ENCODE measurements at regions not wholly inside any gene's neighbourhood (a gene's known extent, or its start where the extent isn't known, plus 50 kb on each side); places are given as distances from the start of the nearest gene placed in this dataset.
"Not testable (repeated sequence)": the region's sequence is repeated elsewhere in the genome, so short reads cannot be mapped to it uniquely, and the experiment has no call there.

DNA sequence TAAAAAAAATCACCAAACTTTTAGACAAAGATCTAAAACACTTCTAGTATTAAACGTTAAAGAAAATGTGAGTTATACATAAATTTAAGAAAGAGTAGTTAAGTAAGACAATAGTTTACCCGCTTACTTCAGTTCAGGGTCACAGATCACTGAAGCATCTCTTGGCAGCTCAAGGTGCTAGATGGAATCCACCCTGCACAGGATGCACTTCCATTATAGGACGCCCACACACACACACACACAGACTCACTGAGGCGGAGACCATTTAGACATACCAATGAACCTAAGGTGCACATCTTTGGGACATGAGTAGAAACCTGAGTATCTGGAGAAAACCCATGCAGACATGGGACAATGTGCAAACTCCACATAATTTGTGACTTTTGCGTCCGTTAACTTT is 630.6 kb upstream of the ZNF804A start:
- H3K4me1 ChIP-seq (ENCODE audit: control insufficient read depth, insufficient read depth, low read length) = no peaks in the 10 kb centered on the region
- DNase-seq = no peak
- H3K27ac ChIP-seq (ENCODE audit: low read length) = no peak overlapping the region
- H3K4me3 ChIP-seq (ENCODE audit: low read length) = no peak overlapping the region
- WGBS (ENCODE audit: insufficient coverage, low lambda C conversion rate) = 100% methylated on average over 1 of the region's 6 CpGs
- H3K9me3 ChIP-seq (ENCODE audit: control insufficient read depth, low read depth, low read length) = no peaks in the 10 kb centered on the region
- H3K27me3 ChIP-seq (ENCODE audit: control insufficient read depth, insufficient read depth, low read length) = no peaks in the 10 kb centered on the region
- H3K36me3 ChIP-seq (ENCODE audit: control insufficient read depth, insufficient read depth, low read length) = no peaks in the 10 kb centered on the region

DNA sequence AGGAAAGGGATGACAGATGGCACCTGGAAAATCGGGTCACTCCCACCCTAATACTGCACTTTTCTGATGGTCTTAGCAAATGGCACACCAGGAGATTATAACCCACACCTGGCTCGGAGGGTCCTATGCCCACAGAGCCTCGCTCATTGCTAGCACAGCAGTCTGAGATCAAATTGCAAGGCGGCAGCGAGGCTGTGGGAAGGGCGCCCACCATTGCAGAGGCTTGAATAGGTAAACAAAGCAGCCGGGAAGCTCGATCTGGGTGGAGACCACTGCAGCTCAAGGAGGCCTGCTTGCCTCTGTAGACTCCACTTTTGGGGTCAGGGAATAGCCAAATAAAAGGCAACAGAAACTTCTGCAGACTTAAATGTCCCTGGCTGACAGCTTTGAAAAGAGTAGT is 622.7 kb upstream of the ZNF804A start:
- H3K4me3 ChIP-seq (ENCODE audit: low read length); H3K27me3 ChIP-seq (ENCODE audit: control insufficient read depth, insufficient read depth, low read length); H3K27ac ChIP-seq (ENCODE audit: low read length); H3K9me3 ChIP-seq (ENCODE audit: control insufficient read depth, low read depth, low read length); DNase-seq; H3K36me3 ChIP-seq (ENCODE audit: control insufficient read depth, insufficient read depth, low read length); H3K4me1 ChIP-seq (ENCODE audit: control insufficient read depth, insufficient read depth, low read length): not testable (repeated sequence)
- no CpG with 5 or more reads among the region's 8 CpGs for WGBS (ENCODE audit: insufficient coverage, low lambda C conversion rate)

DNA sequence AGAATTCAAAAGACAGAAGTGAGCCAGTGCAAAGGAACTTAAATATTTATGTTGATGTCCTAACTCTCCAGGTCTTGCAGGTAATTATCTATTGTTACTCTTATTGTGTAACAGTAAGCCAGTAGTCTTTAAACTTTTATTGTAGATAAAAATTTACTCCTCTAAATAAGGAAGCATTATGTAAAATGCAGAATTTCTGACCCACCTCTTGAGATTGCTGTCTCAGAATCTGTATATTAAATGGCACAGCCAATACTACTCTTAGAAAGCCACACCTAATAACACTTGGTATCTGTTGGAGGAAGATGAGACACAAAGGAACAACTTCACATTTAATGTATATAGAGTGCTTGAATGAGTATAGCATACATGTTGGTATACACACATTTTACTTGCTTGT is 613.5 kb upstream of the ZNF804A start:
- H3K4me3 ChIP-seq (ENCODE audit: low read length) = no peak overlapping the region
- no peaks in the 10 kb centered on the region for H3K27me3 ChIP-seq (ENCODE audit: control insufficient read depth, insufficient read depth, low read length)
- no peaks in the 10 kb centered on the region for H3K9me3 ChIP-seq (ENCODE audit: control insufficient read depth, low read depth, low read length)
- no peak overlapping the region for H3K27ac ChIP-seq (ENCODE audit: low read length)
- H3K36me3 ChIP-seq (ENCODE audit: control insufficient read depth, insufficient read depth, low read length) = no peaks in the 10 kb centered on the region
- DNase-seq = no peak
- H3K4me1 ChIP-seq (ENCODE audit: control insufficient read depth, insufficient read depth, low read length) = no peaks in the 10 kb centered on the region

DNA sequence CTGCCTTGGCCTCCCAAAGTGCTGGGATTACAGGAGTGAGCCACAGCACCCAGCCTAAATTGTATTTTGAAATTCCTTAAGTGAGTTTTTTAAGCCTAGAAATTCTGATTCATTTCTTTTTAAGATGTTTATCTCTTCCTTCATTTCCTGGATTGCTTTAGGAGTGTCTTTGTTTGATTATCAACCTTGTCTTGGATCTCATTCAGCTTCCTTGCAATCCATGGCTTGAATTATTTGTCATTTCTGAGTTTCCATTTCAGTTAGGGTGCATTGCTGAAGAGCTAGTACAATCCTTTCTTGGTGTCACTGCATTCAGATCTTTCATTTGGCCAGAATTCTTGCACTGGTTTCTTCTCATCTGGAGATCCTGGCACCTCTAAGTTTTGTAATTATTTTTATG is 606.4 kb upstream of the ZNF804A start:
- Histone ChIP-seq H3K4me3 (ENCODE audit: low read length) (no peak overlapping the region), H3K9me3 (ENCODE audit: control insufficient read depth, low read depth, low read length) (no peaks in the 10 kb centered on the region), H3K36me3 (ENCODE audit: control insufficient read depth, insufficient read depth, low read length) (no peaks in the 10 kb centered on the region), H3K27ac (ENCODE audit: low read length) (no peak overlapping the region), H3K4me1 (ENCODE audit: control insufficient read depth, insufficient read depth, low read length) (no peaks in the 10 kb centered on the region), H3K27me3 (ENCODE audit: control insufficient read depth, insufficient read depth, low read length) (no peaks in the 10 kb centered on the region)
- DNase-seq = no peak

DNA sequence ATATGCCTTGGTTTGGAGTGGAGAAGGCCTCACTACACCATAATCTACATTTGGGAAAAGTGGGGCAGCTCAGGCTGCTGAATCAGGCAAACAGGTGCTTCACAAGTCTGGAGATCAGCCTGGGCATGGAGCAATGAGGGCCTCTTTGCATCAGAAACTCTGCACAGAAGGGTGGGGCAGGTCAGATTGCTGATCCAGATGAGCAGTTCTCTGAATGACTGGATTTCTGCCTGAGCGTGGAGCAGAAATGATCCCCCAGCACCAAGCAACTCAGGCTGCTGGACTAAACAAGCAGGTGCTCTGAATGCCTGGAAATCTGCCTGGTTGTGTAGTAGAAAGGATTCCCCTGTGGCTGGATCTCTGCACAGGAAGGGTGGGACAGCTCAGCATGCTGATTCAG is 605.3 kb upstream of the ZNF804A start:
- Histone ChIP-seq H3K36me3 (ENCODE audit: control insufficient read depth, insufficient read depth, low read length) (no peaks in the 10 kb centered on the region), H3K4me1 (ENCODE audit: control insufficient read depth, insufficient read depth, low read length) (peaks cover 9% of the 10 kb centered on the region), H3K27ac (ENCODE audit: low read length) (no peak overlapping the region), H3K27me3 (ENCODE audit: control insufficient read depth, insufficient read depth, low read length) (no peaks in the 10 kb centered on the region), H3K4me3 (ENCODE audit: low read length) (no peak overlapping the region), H3K9me3 (ENCODE audit: control insufficient read depth, low read depth, low read length) (no peaks in the 10 kb centered on the region)
- WGBS (ENCODE audit: insufficient coverage, low lambda C conversion rate) = no CpG with 5 or more reads among the region's 1 CpG
- DNase-seq = no peak

DNA sequence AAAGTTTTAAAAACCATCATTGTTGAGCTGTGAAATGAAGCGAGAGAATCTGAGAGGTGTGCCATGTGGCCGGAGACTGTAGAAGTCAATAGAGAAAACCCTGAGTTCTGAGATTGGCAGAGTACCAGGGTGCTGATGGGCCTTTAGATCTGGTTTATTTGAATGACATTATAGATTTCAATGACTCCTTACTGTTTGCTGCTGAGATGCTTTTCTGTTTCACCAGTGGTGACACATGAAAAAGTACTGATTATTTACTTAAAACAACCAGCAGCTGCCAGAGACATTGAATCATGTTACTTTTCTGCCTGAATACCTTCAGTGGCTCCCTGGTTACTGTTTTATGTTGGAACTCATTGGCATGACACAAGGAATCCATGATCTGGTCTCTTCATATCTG is 602.7 kb upstream of the ZNF804A start:
- H3K9me3 ChIP-seq (ENCODE audit: control insufficient read depth, low read depth, low read length) = no peaks in the 10 kb centered on the region
- H3K4me3 ChIP-seq (ENCODE audit: low read length) = no peak overlapping the region
- H3K4me1 ChIP-seq (ENCODE audit: control insufficient read depth, insufficient read depth, low read length) = peaks cover 15% of the 10 kb centered on the region
- no peaks in the 10 kb centered on the region for H3K27me3 ChIP-seq (ENCODE audit: control insufficient read depth, insufficient read depth, low read length)
- H3K27ac ChIP-seq (ENCODE audit: low read length) = no peak overlapping the region
- no peaks in the 10 kb centered on the region for H3K36me3 ChIP-seq (ENCODE audit: control insufficient read depth, insufficient read depth, low read length)
- 100% methylated on average over 2 of the region's 2 CpGs for WGBS (ENCODE audit: insufficient coverage, low lambda C conversion rate)
- DNase-seq = no peak

DNA sequence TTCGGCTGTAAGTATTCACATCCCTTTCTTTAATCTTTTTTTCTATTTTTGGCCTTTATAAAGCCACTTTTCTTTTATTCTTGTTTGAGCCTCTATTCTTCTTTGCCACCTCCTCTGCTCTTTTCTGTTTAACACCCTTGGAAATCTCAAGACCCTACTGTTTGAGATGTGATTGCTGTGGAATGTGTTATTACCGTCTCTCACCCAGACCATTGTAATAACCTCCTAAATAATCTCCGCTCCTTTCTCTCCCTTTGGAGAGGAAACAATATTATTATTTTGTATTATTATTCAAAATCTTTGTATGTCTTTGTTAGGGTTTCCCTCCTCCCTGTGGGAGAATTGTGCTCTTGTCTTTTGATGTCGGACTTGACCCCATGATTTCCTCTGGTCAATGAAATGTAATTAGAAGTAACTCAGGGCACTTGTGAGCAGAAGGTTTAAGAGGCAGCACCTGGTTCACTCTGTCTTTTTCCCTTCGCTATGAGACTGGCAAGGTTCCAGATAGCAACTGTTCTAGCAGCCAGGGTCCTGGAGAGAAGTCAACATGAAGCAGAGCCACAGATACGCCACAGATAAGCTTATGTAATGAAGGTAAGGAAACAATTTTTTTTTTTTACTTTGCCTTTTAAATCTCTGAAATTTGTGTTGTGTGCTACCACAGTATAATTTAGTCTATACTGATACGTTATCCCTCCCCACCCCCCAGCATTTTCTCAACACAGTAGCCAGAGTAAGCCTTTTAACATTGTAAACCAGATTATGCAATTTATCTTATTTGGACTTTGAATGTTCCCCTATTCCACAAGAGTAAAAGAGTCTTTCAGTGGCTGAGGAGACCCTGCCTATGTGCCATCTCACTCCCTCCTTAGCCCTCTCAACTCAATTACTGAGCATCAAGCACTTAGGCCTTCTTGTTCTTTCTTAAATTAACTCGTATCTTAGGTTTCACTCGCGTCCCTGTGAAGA is 601.2 kb upstream of the ZNF804A start:
- H3K27ac ChIP-seq (ENCODE audit: low read length) = no peak overlapping the region
- H3K4me3 ChIP-seq (ENCODE audit: low read length) = no peak overlapping the region
- H3K4me1 ChIP-seq (ENCODE audit: control insufficient read depth, insufficient read depth, low read length) = peaks cover 15% of the 10 kb centered on the region
- H3K36me3 ChIP-seq (ENCODE audit: control insufficient read depth, insufficient read depth, low read length) = no peaks in the 10 kb centered on the region
- no peaks in the 10 kb centered on the region for H3K27me3 ChIP-seq (ENCODE audit: control insufficient read depth, insufficient read depth, low read length)
- 34% methylated on average over 3 of the region's 10 CpGs for WGBS (ENCODE audit: insufficient coverage, low lambda C conversion rate)
- H3K9me3 ChIP-seq (ENCODE audit: control insufficient read depth, low read depth, low read length) = no peaks in the 10 kb centered on the region
- DNase-seq = peak in 1 of 2 donors; percentile 57

DNA sequence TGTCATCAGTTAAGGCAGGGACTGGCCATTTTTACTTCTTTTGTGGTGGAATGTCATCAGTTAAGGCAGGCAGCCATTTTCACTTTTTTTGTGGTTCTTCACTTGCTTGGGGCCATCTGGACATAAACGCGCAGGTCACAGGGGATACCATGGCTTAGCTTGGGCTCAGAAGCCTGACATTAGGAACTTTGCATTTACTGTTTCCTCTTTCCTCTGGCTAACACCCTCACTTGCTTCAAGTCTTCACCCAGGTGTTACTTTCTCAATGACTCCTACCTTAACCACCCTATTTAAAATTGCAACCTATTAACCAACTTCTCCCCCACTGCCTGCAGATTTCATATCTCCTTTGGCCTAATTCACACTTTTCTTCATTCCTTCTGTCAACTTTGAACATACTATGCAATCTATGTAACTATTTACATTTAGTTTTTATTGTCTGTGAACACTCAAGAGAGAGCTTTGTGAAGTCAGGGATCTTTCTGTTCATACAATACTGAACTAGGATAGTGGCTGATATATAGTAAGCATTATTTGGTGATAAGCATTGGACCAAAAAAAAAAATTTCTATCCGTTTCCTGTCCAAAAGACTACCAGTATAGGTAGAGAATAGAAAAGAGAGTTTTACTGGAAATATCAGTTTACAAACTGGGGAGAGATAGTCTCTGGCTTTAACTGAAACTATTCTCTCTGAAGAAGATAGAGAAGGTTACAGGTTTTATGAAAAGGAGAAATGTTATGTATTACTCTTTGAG is 600.1 kb upstream of the ZNF804A start:
- WGBS (ENCODE audit: insufficient coverage, low lambda C conversion rate) = 13% methylated on average over 1 of the region's 3 CpGs
- H3K4me1 ChIP-seq (ENCODE audit: control insufficient read depth, insufficient read depth, low read length) = peaks cover 15% of the 10 kb centered on the region
- H3K27ac ChIP-seq (ENCODE audit: low read length) = no peak overlapping the region
- H3K9me3 ChIP-seq (ENCODE audit: control insufficient read depth, low read depth, low read length) = no peaks in the 10 kb centered on the region
- peak in 1 of 2 donors; percentile 27 for DNase-seq
- no peak overlapping the region for H3K4me3 ChIP-seq (ENCODE audit: low read length)
- H3K36me3 ChIP-seq (ENCODE audit: control insufficient read depth, insufficient read depth, low read length) = no peaks in the 10 kb centered on the region
- no peaks in the 10 kb centered on the region for H3K27me3 ChIP-seq (ENCODE audit: control insufficient read depth, insufficient read depth, low read length)

DNA sequence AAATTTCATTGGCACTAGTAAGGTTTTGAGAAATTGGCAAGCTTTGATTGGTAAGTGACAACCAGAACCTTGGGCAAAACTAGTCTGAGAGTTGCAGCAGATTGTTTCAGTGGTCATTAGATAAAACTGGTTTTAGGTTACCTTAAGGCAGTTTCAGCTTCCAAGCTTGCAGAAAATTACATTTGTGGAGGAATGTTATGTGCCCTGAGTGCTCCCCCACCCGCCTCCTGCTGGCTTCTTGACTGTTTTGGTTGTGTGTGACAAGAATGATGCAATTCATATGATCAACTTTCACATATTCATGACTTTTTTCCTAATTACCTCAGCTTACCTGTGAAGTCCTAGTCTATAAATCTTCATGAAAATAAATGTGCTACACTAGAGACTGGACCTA is 599.5 kb upstream of the ZNF804A start:
- H3K4me1 ChIP-seq (ENCODE audit: control insufficient read depth, insufficient read depth, low read length) = peaks cover 15% of the 10 kb centered on the region
- H3K4me3 ChIP-seq (ENCODE audit: low read length) = no peak overlapping the region
- no CpG with 5 or more reads among the region's 1 CpG for WGBS (ENCODE audit: insufficient coverage, low lambda C conversion rate)
- H3K27ac ChIP-seq (ENCODE audit: low read length) = no peak overlapping the region
- no peak for DNase-seq
- no peaks in the 10 kb centered on the region for H3K9me3 ChIP-seq (ENCODE audit: control insufficient read depth, low read depth, low read length)
- no peaks in the 10 kb centered on the region for H3K27me3 ChIP-seq (ENCODE audit: control insufficient read depth, insufficient read depth, low read length)
- no peaks in the 10 kb centered on the region for H3K36me3 ChIP-seq (ENCODE audit: control insufficient read depth, insufficient read depth, low read length)

DNA sequence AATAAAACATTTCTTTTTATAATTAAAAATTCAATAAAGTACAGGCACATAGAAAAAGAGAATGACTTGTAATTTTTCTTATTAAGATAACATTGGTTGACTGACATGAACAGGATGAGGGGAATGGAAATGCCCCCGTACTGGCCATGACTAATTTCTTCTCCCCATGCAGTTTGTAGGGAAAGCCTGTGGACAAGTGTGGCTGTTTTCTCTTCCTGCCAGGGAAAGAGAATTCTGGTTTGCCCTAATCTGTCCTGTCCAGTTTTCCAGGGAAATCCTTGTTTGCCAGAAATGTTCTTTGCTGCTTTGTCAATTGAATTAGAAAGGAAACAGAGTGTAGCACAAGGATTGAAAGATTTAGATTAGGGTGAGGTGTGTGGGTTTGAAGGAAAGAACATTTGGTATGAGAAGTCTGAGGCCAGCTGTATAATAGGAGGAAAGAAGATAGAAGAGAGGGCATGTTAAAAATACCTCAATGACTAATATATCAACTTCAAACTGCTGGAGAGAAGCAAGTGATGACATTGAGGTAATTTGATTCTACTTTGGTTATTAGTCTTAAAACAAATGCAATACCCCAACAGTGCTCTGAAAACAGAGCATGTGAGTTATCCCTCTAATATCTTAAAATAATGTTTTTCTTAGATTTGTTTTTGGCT is 593.9 kb upstream of the ZNF804A start:
- H3K4me1 ChIP-seq (ENCODE audit: control insufficient read depth, insufficient read depth, low read length) = peaks cover 5% of the 10 kb centered on the region
- H3K9me3 ChIP-seq (ENCODE audit: control insufficient read depth, low read depth, low read length) = no peaks in the 10 kb centered on the region
- 100% methylated on average over 1 of the region's 1 CpG for WGBS (ENCODE audit: insufficient coverage, low lambda C conversion rate)
- no peaks in the 10 kb centered on the region for H3K27me3 ChIP-seq (ENCODE audit: control insufficient read depth, insufficient read depth, low read length)
- no peak overlapping the region for H3K27ac ChIP-seq (ENCODE audit: low read length)
- H3K4me3 ChIP-seq (ENCODE audit: low read length) = no peak overlapping the region
- no peaks in the 10 kb centered on the region for H3K36me3 ChIP-seq (ENCODE audit: control insufficient read depth, insufficient read depth, low read length)
- DNase-seq = no peak

Data from large intestine (tissue), 3 donors.